DND-41 (cell line): ENCODE measurements at regions not wholly inside any gene's neighbourhood (a gene's known extent, or its start where the extent isn't known, plus 50 kb on each side); places are given as distances from the start of the nearest gene placed in this dataset.

ENCODE experiments used
- ATAC-seq: fragments of 200-7000 bp; cut with Tn5 transposase; 3 replicates; pipeline ENCODE4 v1.9.1; 2021; ENCODE audit warnings: low read depth; ENCODE audit not compliant: insufficient read depth
- DNase-seq: peaks from one replicate; pipeline ENCODE4 v3.0.0-alpha.2; 2020
- H2AFZ ChIP-seq: 2 replicates; pipeline ENCODE4 v1.6.0; 2012; ENCODE audit warnings: low read depth, low read length
- H3K27ac ChIP-seq: 2 replicates; pipeline ENCODE4 v1.5.1; 2012; ENCODE audit warnings: low read length, inconsistent platforms
- H3K27me3 ChIP-seq: fragments of 200-600 bp; sonication (generic); 2 replicates; pipeline ENCODE4 v1.6.0; 2012; ENCODE audit warnings: low read length, mild to moderate bottlenecking, inconsistent platforms; ENCODE audit not compliant: insufficient read depth, poor library complexity
- H3K36me3 ChIP-seq: 2 replicates; pipeline ENCODE4 v1.5.1; 2012; ENCODE audit warnings: low read length, inconsistent platforms; ENCODE audit not compliant: insufficient read depth
- H3K4me1 ChIP-seq: 2 replicates; pipeline ENCODE4 v1.5.1; 2012; ENCODE audit warnings: mild to moderate bottlenecking, low read length; ENCODE audit not compliant: insufficient read depth
- H3K4me2 ChIP-seq: 2 replicates; pipeline ENCODE4 v1.6.0; 2012; ENCODE audit warnings: mild to moderate bottlenecking, moderate library complexity, low read length, inconsistent platforms; ENCODE audit not compliant: insufficient read depth
- H3K4me3 ChIP-seq, 2 experiments: fragments of 200-600 bp in 1 of 2; shearing (Covaris generic) in 1 of 2; 2 replicates each; pipeline ENCODE4 v1.5.1; 2012 to 2016; ENCODE audit warnings: inconsistent platforms in 2 of 2, low read length in 2 of 2, mild to moderate bottlenecking in 2 of 2, low read depth in 1 of 2, moderate library complexity in 1 of 2
- H3K79me2 ChIP-seq: 2 replicates; pipeline ENCODE4 v1.6.0; 2012; ENCODE audit warnings: low read length, inconsistent platforms; ENCODE audit not compliant: insufficient read depth
- H3K9ac ChIP-seq: 2 replicates; pipeline ENCODE4 v1.6.0; 2012; ENCODE audit warnings: low read depth, mild to moderate bottlenecking, inconsistent platforms, low read length, moderate library complexity
- H3K9me3 ChIP-seq: 2 replicates; pipeline ENCODE4 v1.5.1; 2012; ENCODE audit warnings: low read length, moderate library complexity, mild to moderate bottlenecking, inconsistent platforms; ENCODE audit not compliant: insufficient read depth, severe bottlenecking
- H4K20me1 ChIP-seq: 2 replicates; pipeline ENCODE4 v1.6.0; 2012; ENCODE audit warnings: low read length; ENCODE audit not compliant: insufficient read depth
- EZH2 ChIP-seq: IDR thresholded peaks from 3 replicates; pipeline ENCODE4 v1.6.1; 2012; ENCODE audit warnings: borderline replicate concordance, low read depth, mild to moderate bottlenecking, moderate library complexity, low read length, inconsistent platforms; ENCODE audit not compliant: severe bottlenecking
- TF ChIP-seq, protein P1 (sequence below): IDR thresholded peaks from 2 replicates; pipeline ENCODE4 v1.5.1; 2012; ENCODE audit warnings: borderline replicate concordance, low read length, moderate library complexity, mild to moderate bottlenecking; ENCODE audit not compliant: poor library complexity, severe bottlenecking; ENCODE audit errors: extremely low read depth

DNA sequence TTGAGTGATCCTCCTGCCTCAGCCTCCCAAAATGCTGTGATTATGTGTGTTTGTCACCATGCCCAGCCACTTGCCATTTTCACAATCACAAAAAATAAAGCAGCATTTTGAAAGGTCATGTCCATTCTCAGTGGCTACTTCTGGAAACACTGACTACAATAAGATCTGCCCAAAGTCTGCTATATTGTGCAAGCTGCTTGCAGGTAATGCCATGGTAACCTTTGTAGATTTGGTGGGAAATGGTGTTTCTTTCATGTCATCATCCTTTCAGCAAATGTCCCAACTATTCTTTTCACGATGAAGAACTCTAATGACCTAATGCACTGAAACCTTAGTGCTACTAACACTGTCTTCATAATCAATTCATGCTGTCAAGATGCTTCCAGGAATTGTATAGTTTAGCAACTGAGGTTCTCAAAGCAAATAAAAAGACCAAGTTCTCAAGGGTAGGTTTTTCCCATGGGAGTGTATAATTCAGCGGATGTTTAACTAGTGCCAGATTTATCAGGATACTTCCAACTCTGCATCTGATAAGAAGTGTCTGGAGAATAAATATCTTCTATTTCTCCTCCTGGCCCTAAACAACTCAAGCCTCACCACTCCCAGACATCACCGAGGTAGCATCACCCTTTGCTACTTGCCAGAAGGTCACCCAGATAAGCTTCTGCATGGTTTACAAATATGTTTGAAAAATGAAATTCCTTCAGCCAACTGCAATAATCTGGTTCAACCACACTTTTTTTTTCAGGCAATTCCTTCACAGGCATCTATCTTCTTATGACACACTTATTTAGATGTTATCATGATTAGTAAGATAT is 132.0 kb upstream of the ZC3H11B start:
- DNase-seq (no peak), ATAC-seq (no peak)
- TF ChIP-seq, protein P1, sequence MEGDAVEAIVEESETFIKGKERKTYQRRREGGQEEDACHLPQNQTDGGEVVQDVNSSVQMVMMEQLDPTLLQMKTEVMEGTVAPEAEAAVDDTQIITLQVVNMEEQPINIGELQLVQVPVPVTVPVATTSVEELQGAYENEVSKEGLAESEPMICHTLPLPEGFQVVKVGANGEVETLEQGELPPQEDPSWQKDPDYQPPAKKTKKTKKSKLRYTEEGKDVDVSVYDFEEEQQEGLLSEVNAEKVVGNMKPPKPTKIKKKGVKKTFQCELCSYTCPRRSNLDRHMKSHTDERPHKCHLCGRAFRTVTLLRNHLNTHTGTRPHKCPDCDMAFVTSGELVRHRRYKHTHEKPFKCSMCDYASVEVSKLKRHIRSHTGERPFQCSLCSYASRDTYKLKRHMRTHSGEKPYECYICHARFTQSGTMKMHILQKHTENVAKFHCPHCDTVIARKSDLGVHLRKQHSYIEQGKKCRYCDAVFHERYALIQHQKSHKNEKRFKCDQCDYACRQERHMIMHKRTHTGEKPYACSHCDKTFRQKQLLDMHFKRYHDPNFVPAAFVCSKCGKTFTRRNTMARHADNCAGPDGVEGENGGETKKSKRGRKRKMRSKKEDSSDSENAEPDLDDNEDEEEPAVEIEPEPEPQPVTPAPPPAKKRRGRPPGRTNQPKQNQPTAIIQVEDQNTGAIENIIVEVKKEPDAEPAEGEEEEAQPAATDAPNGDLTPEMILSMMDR: no peak
- TF ChIP-seq EZH2: no peak
- Histone ChIP-seq H3K27me3 (no peaks in the 10 kb centered on the region), H3K4me3 (no peak overlapping the region), H4K20me1 (no peaks in the 10 kb centered on the region), H3K4me2 (no peak overlapping the region), H3K27ac (no peak overlapping the region), H3K79me2 (no peaks in the 10 kb centered on the region), H3K36me3 (no peaks in the 10 kb centered on the region), H3K9ac (no peak overlapping the region), H3K4me1 (no peaks in the 10 kb centered on the region), H2AFZ (no peak overlapping the region), H3K9me3 (no peaks in the 10 kb centered on the region)

DNA sequence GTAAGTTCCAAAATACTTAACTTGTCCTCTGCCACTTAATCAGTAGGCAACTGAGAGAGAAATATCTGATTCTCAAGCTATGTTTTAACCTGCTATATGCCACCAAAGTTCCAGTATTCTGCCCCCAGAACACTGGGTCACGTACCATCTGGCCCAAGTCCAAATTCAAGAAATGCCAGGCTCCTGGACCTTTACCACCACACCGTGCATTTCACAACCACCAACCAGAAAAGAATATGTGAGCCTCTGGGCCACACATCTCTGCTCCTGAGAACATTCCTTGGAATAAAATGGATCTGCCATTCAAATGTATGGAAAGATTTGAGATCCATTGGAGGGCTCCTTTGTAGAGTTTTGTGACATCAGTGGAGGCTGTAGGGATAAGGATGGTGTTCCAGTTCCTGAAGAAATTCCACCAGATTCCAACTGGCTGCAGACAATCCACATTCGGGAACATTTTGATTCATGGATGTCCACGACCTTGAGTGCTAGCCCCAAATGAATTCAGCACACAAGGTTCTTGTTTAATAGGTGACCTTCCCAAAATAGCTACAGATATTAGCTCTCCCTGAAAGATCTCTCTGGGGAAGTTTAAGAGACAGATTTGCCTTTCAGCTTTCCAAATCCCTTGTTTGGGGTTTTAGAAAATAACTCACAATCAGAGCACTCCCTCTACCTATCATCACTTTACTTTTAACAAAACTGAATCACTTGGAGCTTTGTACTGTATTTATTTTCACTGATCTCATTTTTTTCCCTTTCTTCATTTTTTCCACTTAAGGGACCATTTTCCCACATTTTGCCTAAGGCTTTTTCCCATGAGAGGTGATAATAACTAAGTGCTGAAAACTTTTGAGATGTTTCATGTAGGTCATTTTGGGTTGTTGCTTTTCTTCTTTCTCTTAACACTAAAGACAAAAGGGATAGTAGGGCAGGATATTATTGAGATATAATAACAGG is 128.4 kb upstream of the ZC3H11B start:
- H3K9me3 ChIP-seq: no peaks in the 10 kb centered on the region
- H3K36me3 ChIP-seq: no peaks in the 10 kb centered on the region
- H3K4me1 ChIP-seq: no peaks in the 10 kb centered on the region
- no peak overlapping the region for H3K9ac ChIP-seq
- no peaks in the 10 kb centered on the region for H4K20me1 ChIP-seq
- TF ChIP-seq EZH2: no peak
- TF ChIP-seq, protein P1: no peak
- H3K27me3 ChIP-seq: no peaks in the 10 kb centered on the region
- H3K79me2 ChIP-seq: no peaks in the 10 kb centered on the region
- H2AFZ ChIP-seq: no peak overlapping the region
- H3K4me3 ChIP-seq: no peak overlapping the region
- DNase-seq: no peak
- no peak overlapping the region for H3K4me2 ChIP-seq
- ATAC-seq: no peak
- no peak overlapping the region for H3K27ac ChIP-seq

DNA sequence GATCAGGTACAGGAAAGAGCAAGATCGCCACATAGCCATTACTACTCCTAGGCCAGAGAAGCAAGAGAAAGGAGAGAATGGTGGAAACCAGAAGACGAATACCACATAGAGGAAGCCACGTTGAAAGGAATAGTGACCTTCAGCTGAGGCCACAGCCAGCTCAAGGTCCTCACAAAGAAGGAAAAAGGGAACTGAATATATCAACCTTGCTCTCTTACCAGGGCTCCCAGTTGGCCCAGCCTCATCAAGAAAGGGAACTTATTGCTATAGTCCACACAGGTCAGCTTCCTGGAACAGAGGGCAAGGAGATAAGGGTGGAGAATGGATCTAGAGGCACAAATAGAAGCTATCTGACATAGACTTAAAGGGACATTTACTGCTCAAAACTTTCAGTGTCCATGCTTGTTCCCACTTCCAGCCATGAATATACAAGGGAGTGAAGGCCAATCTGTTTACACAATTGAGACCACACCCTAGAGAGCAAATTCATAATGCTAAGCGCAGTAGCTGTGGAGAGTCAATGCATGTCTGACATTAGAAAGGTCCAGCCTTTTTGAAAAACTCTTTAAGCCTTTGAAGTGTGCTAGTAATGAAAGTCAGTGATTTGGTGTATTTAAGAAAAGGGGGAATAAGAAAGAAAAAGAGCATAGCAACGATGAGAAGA is 120.7 kb upstream of the ZC3H11B start:
- H3K27me3 ChIP-seq: no peaks in the 10 kb centered on the region
- ATAC-seq: no peak
- H3K4me1 ChIP-seq: no peaks in the 10 kb centered on the region
- H3K79me2 ChIP-seq: no peaks in the 10 kb centered on the region
- no peak overlapping the region for H3K27ac ChIP-seq
- DNase-seq: no peak
- H3K4me3 ChIP-seq: no peak overlapping the region
- no peak overlapping the region for H3K9ac ChIP-seq
- no peaks in the 10 kb centered on the region for H4K20me1 ChIP-seq
- no peak for TF ChIP-seq EZH2
- TF ChIP-seq, protein P1: no peak
- H3K4me2 ChIP-seq: no peak overlapping the region
- no peaks in the 10 kb centered on the region for H3K9me3 ChIP-seq
- no peak overlapping the region for H2AFZ ChIP-seq
- no peaks in the 10 kb centered on the region for H3K36me3 ChIP-seq
